ENCODE measurements at regions not wholly inside any gene's neighbourhood (a gene's known extent, or its start where the extent isn't known, plus 50 kb on each side); places are given as distances from the start of the nearest gene placed in this dataset.

- H3K27ac ChIP-seq, result no peak overlapping the region
- DNase-seq (ENCODE audit: low spot score), result no peak
- POLR2A ChIA-PET (ENCODE audit: low non-redundant PET), result no interaction called here
- no peak for TF ChIP-seq CTCF (conservative IDR thresholded peaks at IDR 0.05; ENCODE audit: low read depth)
- CTCF ChIA-PET, result interaction anchor here (0.6 kb wide), 1 partner anchor 79 kb away, joined by 9 read pairs; no protein-coding TSS in a partner anchor
Measured at GRCh38 chr5:90185897-90186468, 223.6 kb downstream of the CETN3 start.

- ChIA-PET POLR2A (ENCODE audit: low non-redundant PET) (no interaction called here), CTCF (interaction anchor here (0.7 kb wide), 1 partner anchor 900 kb away, joined by 3 read pairs; no protein-coding TSS in a partner anchor)
- H3K27ac ChIP-seq, result no peak overlapping the region
- no peak for DNase-seq (ENCODE audit: low spot score)
- TF ChIP-seq CTCF (conservative IDR thresholded peaks at IDR 0.05; ENCODE audit: low read depth), result no peak
Measured at GRCh38 chr5:90184764-90185163, 224.8 kb downstream of the CETN3 start.

DNA sequence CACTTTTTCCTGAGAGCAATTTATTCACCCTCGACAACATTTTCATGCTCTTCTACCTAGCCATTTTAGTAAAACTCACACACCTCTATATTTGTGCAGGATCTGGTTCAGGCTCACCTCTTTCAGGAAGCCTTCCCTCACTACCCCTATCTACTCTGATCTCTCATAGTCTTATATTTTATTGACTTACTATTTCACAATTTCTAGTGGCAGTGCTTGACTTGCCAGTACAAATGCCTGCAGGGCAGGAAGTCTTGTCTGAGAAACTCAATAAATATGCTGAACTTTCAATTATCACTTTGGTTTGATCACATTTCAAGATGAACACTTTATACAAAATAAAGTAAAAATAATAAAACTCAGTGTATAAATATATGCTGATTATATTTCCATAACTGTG is 226.8 kb downstream of the CETN3 start:
- POLR2A ChIA-PET (ENCODE audit: low non-redundant PET), result no interaction called here
- CTCF ChIA-PET, result interaction anchor here (0.5 kb wide), 1 partner anchor 1454 kb away, joined by 4 read pairs; no protein-coding TSS in a partner anchor
- H3K27ac ChIP-seq, result no peak overlapping the region
- peak; percentile 32 for DNase-seq (ENCODE audit: low spot score)
- TF ChIP-seq CTCF (conservative IDR thresholded peaks at IDR 0.05; ENCODE audit: low read depth), result no peak

GRCh38 chr5:90174236-90174635 is 235.3 kb downstream of the CETN3 start:
- ChIA-PET POLR2A (ENCODE audit: low non-redundant PET) (no interaction called here), CTCF (no interaction called here)
- DNase-seq (ENCODE audit: low spot score), result no peak
- TF ChIP-seq CTCF (conservative IDR thresholded peaks at IDR 0.05; ENCODE audit: low read depth), result no peak
- no peak overlapping the region for H3K27ac ChIP-seq

DNA sequence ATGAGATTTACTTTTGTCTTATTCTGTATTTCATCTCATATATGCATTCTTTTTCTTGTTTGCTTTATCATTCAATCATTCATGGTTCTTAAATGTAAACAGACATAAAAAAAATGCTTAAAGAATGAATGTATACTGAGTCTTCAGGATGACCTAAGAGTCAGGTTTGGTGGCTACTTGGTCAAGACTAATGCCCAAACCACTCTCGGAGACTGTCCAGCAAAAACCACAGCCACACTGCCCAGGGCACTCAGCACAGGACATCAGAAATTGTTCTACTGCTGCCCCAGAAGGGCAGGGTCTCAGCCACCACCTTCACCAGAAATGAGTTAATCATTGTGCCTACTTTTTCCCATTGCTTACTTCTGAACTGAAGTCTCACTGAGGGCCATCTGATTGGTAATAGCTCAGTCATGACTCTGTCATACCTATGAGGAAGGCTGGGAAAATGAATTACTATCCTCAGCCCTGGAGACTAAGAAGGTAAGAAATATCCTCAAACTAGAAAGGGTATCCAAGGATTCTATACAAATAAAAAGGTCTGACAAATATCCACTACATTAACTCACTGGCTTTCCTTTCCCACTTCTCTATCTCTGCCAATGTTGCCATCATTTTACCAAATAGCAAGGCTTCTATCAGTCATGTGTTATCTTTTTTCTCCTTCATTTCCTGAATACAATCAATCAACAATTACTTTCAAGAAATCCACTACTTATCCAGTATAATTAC is 236.1 kb downstream of the CETN3 start:
- POLR2A ChIA-PET (ENCODE audit: low non-redundant PET), result no interaction called here
- TF ChIP-seq CTCF (conservative IDR thresholded peaks at IDR 0.05; ENCODE audit: low read depth), result no peak
- DNase-seq (ENCODE audit: low spot score), result no peak
- H3K27ac ChIP-seq, result no peak overlapping the region
- CTCF ChIA-PET, result no interaction called here

GRCh38 chr5:90171466-90171865 is 238.1 kb downstream of the CETN3 start:
- DNase-seq (ENCODE audit: low spot score), result no peak
- CTCF ChIA-PET, result no interaction called here
- POLR2A ChIA-PET (ENCODE audit: low non-redundant PET), result no interaction called here
- no peak overlapping the region for H3K27ac ChIP-seq
- no peak for TF ChIP-seq CTCF (conservative IDR thresholded peaks at IDR 0.05; ENCODE audit: low read depth)
